GM18907 (cell line): ENCODE measurements at regions not wholly inside any gene's neighbourhood (a gene's known extent, or its start where the extent isn't known, plus 50 kb on each side); places are given as distances from the start of the nearest gene placed in this dataset.

Experiments used
- ATAC-seq: cut with Tn5 transposase; IDR thresholded peaks from one replicate; pipeline ENCODE4 v1.9.1; 2021; ENCODE audit warnings: mild to moderate bottlenecking, moderate library complexity; ENCODE audit not compliant: unreplicated experiment

- ATAC-seq, result no peak
These were observed 455.4 kb downstream of the EBF1 start for GRCh38 chr5:158644301-158644700.

GRCh38 chr5:158643840-158644239, 455.9 kb downstream of the EBF1 start:
- no peak for ATAC-seq

- ATAC-seq, result no peak
These were observed 456.8 kb downstream of the EBF1 start for GRCh38 chr5:158642879-158643278.

GRCh38 chr5:158641016-158641415, 458.7 kb downstream of the EBF1 start:
- no peak for ATAC-seq

- ATAC-seq, result no peak
These were observed 459.1 kb downstream of the EBF1 start for GRCh38 chr5:158640593-158640980.

GRCh38 chr5:158639881-158640592, 459.7 kb downstream of the EBF1 start:
- no peak for ATAC-seq

GRCh38 chr5:158638396-158638795, 461.3 kb downstream of the EBF1 start:
- no peak for ATAC-seq

GRCh38 chr5:158637039-158637438, 462.7 kb downstream of the EBF1 start:
- no peak for ATAC-seq

- ATAC-seq, result no peak
These were observed 464.2 kb downstream of the EBF1 start for GRCh38 chr5:158635565-158635964.

- no peak for ATAC-seq
These were observed 465.0 kb downstream of the EBF1 start for GRCh38 chr5:158634714-158635113.

GRCh38 chr5:158629591-158630312, 470.0 kb downstream of the EBF1 start:
- ATAC-seq, result no peak

GRCh38 chr5:158626718-158627117, 473.0 kb downstream of the EBF1 start:
- ATAC-seq, result no peak

- ATAC-seq, result no peak
These were observed 475.7 kb downstream of the EBF1 start for GRCh38 chr5:158623971-158624370.

- ATAC-seq, result no peak
These were observed 478.3 kb downstream of the EBF1 start for GRCh38 chr5:158621391-158621790.

GRCh38 chr5:158619083-158619788, 480.5 kb downstream of the EBF1 start:
- ATAC-seq, result no peak

- ATAC-seq, result no peak
These were observed 481.5 kb downstream of the EBF1 start for GRCh38 chr5:158618256-158618655.

- ATAC-seq, result no peak
These were observed 483.0 kb downstream of the EBF1 start for GRCh38 chr5:158616707-158617106.

GRCh38 chr5:158614951-158615350, 484.8 kb downstream of the EBF1 start:
- no peak for ATAC-seq

GRCh38 chr5:158611581-158611980, 488.1 kb downstream of the EBF1 start:
- no peak for ATAC-seq

- ATAC-seq, result no peak
These were observed 489.7 kb downstream of the EBF1 start for GRCh38 chr5:158610051-158610415.

- ATAC-seq, result no peak
These were observed 490.2 kb downstream of the EBF1 start for GRCh38 chr5:158609333-158610050.
